Naive B cell (primary cell): ENCODE measurements at regions not wholly inside any gene's neighbourhood (a gene's known extent, or its start where the extent isn't known, plus 50 kb on each side); places are given as distances from the start of the nearest gene placed in this dataset.

Source experiments
- ATAC-seq, 2 donors: fragments of 150-1000 bp; cut with Tn5 transposase; 2 replicates each; pipeline ENCODE4 v1.10.0; 2021; ENCODE audit warnings: low read depth in 2 of 2, mild to moderate bottlenecking in 2 of 2, moderate library complexity in 2 of 2
- DNase-seq: peaks from one replicate; pipeline ENCODE4 v3.0.0; 2022
- H3K27ac Mint-ChIP-seq, 6 donors: one replicate each; pipeline ENCODE4 v1.8.0; 2020 to 2022; ENCODE audit warnings: mild to moderate bottlenecking in 6 of 6, mixed read lengths in 6 of 6, moderate library complexity in 5 of 6, inconsistent platforms in 2 of 6
- H3K27me3 Mint-ChIP-seq, 3 donors: one replicate each; pipeline ENCODE4 v1.8.0; 2021 to 2022; ENCODE audit warnings: mixed read lengths in 3 of 3, mild to moderate bottlenecking in 1 of 3
- H3K36me3 Mint-ChIP-seq, 2 donors: one replicate each; pipeline ENCODE4 v1.8.0; 2020 to 2022; ENCODE audit warnings: mixed read lengths in 2 of 2, inconsistent platforms in 1 of 2, mild to moderate bottlenecking in 1 of 2
- H3K4me1 Mint-ChIP-seq, 3 donors: one replicate each; pipeline ENCODE4 v1.8.0; 2020 to 2022; ENCODE audit warnings: mixed read lengths in 3 of 3, inconsistent platforms in 1 of 3, mild to moderate bottlenecking in 1 of 3, moderate library complexity in 1 of 3
- H3K4me3 Mint-ChIP-seq, 8 donors: one replicate each; pipeline ENCODE4 v1.8.0; 2020 to 2022; ENCODE audit warnings: mild to moderate bottlenecking in 8 of 8, mixed read lengths in 8 of 8, moderate library complexity in 8 of 8, inconsistent platforms in 2 of 8
- H3K9me3 Mint-ChIP-seq, 7 donors: one replicate each; pipeline ENCODE4 v1.8.0; 2020 to 2022; ENCODE audit warnings: mixed read lengths in 7 of 7, mild to moderate bottlenecking in 5 of 7, inconsistent platforms in 2 of 7, moderate library complexity in 1 of 7

DNA sequence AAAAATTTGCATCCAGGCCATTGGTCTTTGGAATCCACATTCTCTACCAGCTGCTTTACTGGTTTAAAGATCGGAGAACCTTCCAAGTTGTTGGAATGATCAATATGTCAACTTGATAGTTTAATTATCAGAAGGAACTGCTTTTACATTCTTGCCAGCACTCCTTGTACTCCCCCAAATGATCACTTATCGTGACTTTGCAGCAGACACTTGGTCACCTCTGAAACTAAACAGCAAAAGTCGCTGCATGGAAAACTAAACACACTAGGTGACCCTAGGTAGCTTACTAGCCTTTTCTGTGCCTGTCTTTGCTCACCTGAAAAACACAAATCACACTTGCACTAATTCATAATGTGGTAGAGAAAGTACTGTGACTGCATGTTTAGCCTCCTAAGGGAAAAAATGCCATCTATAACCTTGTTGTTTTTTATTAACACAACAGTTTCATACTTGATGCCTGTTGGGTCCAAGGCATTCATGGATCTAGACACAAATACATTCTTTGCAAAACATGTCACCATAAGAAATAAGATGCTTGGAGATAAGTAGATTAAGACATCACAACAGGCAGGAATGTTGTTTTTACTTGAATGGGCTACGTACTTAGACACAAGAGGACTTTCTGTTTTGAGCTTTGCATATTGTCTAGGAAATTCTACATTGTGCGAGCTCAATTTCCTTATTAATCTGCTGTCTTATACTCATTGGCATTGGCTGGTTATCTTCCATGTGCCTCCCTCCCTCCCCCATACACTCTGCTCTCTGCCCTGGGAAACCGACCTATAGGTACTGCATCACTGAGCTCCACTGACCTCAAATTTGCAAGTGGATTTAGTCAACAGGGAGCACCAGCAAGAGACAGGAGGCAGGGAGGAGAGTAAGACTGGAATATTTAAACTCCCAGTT, 219.1 kb upstream of the STK17B start:
- DNase-seq (no peak), ATAC-seq (no peak)
- Mint-ChIP-seq H3K36me3 (no peaks in the 10 kb centered on the region), H3K27me3 (peaks cover 0 to 11% (median 5%) of the 10 kb centered on the region in 3 donors), H3K27ac (peak overlapping the region in 1 of 6 donors; percentile 15), H3K9me3 (peaks cover 0 to 5% (median 3%) of the 10 kb centered on the region in 7 donors), H3K4me3 (no peak overlapping the region), H3K4me1 (no peaks in the 10 kb centered on the region)

DNA sequence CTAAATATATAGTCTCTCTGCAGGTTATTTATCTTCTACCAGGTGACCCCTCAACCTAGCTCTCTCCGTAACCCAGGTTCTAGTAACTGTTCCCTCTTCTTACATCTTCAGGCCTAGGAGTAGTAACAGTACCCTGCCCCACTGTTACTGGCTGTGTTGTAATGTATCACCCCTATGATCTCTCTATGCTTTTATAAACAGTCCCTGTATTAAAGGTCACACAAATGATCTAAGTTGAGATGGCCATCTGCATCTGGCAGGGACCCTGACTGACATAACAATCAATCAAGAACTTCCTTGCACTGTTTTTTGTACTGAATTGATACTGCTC, 219.7 kb upstream of the STK17B start:
- Mint-ChIP-seq H3K4me3 (no peak overlapping the region), H3K9me3 (peaks cover 0 to 5% (median 3%) of the 10 kb centered on the region in 7 donors), H3K4me1 (no peaks in the 10 kb centered on the region), H3K36me3 (no peaks in the 10 kb centered on the region), H3K27me3 (peaks cover 0 to 11% (median 5%) of the 10 kb centered on the region in 3 donors), H3K27ac (peak overlapping the region in 1 of 6 donors; percentile 59)
- ATAC-seq, result no peak
- DNase-seq, result no peak

DNA sequence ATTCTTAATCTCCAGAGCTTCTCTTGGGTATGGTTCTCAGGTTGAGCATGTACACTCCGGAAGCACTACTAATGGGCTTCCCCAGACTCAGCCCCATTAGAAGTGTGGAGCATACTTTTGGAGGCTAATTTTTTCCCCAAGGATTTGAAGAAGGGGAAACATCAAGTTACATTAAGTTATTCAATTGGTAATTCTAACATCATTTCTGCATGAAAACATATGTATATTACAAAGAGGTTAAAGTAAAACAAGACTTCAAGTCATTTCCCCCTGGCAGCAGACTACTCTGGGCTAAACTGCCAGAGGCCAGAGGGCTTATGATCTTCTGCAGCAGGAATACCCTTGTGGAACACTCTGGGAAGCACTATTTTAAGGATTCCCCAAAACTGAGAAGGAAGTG, 227.7 kb upstream of the STK17B start:
- Mint-ChIP-seq H3K4me1 (no peaks in the 10 kb centered on the region), H3K9me3 (peaks cover 0 to 3% (median 0%) of the 10 kb centered on the region in 7 donors), H3K36me3 (no peaks in the 10 kb centered on the region), H3K4me3 (no peak overlapping the region), H3K27ac (no peak overlapping the region), H3K27me3 (no peaks in the 10 kb centered on the region)
- DNase-seq (no peak), ATAC-seq (no peak)

DNA sequence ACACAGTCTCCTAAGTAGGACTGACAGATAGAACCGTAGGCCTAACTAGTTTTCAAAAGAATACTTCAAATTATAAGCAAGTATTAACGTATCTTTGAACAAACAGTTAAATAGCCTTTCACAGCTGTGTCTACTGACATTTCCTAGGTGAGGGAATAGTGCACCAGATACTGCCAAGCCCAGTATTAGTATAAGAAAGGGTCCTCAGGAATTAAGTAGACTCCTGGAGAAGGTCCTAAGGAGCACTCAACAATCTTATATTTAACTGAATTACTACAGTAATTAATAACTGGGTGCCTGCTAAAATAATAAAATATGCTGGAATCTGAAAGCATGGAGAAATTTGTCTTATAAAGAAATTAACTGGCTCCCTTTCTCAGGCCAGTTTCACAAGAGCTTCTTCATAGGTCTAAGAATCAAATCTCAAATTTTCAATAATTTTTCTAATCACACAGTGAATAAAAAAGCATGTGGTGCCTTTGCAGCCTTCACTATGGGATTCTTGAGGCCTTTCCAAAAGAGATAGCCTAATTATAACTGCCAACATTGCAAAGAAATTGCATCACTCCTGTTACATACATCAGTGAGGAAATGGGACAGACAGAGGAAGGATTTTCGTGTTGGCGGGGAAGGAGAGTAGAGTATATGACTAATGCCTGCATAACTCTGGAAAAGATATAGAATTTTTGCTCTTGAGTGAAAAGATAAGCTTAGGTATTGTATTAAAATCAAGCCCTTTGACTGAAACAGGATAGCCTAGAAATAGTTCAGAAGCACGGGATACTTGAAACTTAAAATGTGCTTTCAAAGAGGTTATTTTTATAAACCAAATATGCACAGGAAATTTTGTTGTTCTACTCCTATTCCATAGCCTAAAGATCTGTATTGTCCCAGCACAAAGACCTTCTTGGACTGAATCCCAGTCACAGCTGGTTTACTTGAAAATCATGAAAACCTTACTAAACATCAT, 228.6 kb upstream of the STK17B start:
- Mint-ChIP-seq H3K27ac (no peak overlapping the region), H3K36me3 (no peaks in the 10 kb centered on the region), H3K9me3 (no peaks in the 10 kb centered on the region), H3K4me1 (no peaks in the 10 kb centered on the region), H3K27me3 (no peaks in the 10 kb centered on the region), H3K4me3 (no peak overlapping the region)
- ATAC-seq, result no peak
- no peak for DNase-seq

DNA sequence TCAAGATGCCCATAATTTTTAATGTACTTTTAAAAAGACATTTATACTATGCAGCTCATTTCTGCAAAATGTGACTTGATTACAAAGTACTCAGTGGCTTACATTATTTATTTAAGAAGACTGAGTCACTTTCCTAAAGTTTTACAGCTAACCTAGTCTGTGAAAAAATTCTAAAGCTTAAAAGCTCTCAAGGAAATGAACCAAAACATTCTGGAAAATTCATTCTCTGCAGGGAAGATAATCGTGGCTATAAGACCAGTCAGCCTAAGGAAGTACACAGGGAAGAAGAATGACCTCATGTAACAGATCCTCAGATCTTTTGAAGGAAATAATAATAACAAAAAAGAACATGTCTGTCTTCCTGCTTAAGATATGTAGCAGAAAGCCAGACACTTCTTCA, 232.1 kb upstream of the STK17B start:
- H3K36me3 Mint-ChIP-seq, result no peaks in the 10 kb centered on the region
- no peak for DNase-seq
- ATAC-seq, result no peak
- H3K4me3 Mint-ChIP-seq, result no peak overlapping the region
- H3K27me3 Mint-ChIP-seq, result no peaks in the 10 kb centered on the region
- H3K27ac Mint-ChIP-seq, result no peak overlapping the region
- H3K9me3 Mint-ChIP-seq, result no peaks in the 10 kb centered on the region
- H3K4me1 Mint-ChIP-seq, result no peaks in the 10 kb centered on the region

DNA sequence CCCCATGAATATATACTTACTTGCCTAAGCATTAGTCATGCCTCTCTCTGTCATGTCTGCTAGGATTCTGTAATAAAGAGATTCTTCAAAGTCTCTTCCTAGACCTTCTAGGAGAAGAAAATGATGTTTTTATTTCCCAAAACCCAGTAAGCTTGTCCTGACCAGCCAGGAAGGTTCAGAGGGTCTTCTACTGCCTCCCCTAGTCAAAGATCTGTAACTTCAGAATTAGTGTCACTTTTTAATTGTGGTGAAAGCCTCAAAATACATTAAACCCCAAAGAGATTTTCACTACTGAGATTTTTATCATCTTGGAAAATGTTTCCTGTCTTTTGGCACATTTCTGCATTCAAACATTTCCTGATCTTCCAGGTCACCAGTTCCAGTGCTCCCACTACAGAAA, 232.9 kb upstream of the STK17B start:
- H3K4me1 Mint-ChIP-seq, result no peaks in the 10 kb centered on the region
- ATAC-seq (no peak), DNase-seq (no peak)
- H3K9me3 Mint-ChIP-seq, result no peaks in the 10 kb centered on the region
- H3K36me3 Mint-ChIP-seq, result no peaks in the 10 kb centered on the region
- H3K4me3 Mint-ChIP-seq, result no peak overlapping the region
- no peaks in the 10 kb centered on the region for H3K27me3 Mint-ChIP-seq
- no peak overlapping the region for H3K27ac Mint-ChIP-seq

DNA sequence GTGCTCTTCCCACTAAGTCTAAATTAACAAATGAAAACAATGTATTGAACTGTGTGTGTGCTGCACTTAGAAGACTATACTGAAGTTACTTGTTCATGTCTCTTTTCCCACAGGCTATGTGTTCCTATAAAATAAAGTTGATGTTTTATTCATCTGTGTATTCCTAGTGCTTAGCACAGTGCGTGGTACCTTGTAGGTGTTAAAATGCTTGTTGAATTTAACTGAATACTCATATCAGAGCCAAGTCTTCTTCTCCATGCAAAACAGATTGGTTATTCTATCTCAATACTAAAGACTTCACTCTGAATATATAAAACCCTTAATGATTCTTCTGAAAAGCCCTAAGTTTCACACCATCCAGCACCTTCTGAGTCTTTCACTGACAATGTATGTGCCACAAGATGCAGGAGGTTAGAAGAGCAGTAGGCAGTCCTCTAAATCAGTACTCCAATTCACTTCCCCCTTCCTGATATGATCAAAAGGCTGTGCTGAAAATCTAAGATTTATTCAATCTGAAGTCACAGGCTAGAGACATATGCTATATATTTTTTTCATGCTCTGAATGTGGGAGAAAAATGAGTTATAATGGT, 231.7 kb upstream of the CCDC150 start:
- Mint-ChIP-seq H3K4me3 (no peak overlapping the region), H3K9me3 (no peaks in the 10 kb centered on the region), H3K27me3 (no peaks in the 10 kb centered on the region), H3K27ac (no peak overlapping the region), H3K4me1 (no peaks in the 10 kb centered on the region), H3K36me3 (no peaks in the 10 kb centered on the region)
- DNase-seq (no peak), ATAC-seq (no peak)

DNA sequence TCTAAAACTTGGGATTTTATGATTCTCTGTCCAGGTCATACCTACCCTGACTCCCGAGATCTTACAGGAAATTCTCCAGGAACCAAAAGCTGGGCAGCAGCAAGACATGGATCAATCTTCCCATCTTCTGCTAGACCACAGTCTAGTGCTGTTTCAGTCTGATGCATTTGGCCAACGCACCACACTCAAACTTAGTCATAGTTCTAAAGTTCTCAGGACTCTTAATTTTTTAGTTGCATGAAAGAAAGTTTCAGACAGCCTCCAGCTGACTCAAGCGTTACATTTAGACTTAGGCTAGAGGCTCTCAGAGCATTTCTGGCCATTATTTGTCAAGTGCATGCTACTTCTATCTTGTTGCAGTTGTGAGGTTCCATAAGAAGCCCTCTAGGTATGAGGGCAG, 230.1 kb upstream of the CCDC150 start:
- H3K27me3 Mint-ChIP-seq, result no peaks in the 10 kb centered on the region
- H3K27ac Mint-ChIP-seq, result peak overlapping the region in 1 of 6 donors; percentile 29
- H3K4me1 Mint-ChIP-seq, result peaks cover 9 to 14% (median 10%) of the 10 kb centered on the region in 3 donors
- DNase-seq (no peak), ATAC-seq (no peak)
- H3K36me3 Mint-ChIP-seq, result no peaks in the 10 kb centered on the region
- no peak overlapping the region for H3K4me3 Mint-ChIP-seq
- H3K9me3 Mint-ChIP-seq, result no peaks in the 10 kb centered on the region

DNA sequence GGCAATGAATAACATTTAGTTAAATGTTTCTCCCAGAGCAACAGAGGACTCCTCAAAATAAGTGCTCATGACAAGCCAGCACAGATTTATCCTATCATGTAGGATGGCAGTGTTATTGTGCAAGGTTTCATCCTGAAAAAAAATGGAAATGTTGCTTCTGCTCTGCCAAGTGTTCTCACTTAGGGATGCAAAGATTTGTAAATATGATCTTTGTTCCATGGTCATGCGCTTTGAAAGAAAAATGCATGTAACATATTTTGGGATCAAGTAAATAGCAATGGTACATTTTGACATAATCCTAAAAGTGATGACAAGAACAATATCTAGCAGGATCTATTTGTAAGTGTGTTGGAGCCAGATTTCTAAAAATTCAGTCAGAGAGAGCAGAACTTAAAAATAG, 229.5 kb upstream of the CCDC150 start:
- H3K4me1 Mint-ChIP-seq, result peaks cover 16 to 21% (median 17%) of the 10 kb centered on the region in 3 donors
- DNase-seq, result no peak
- H3K36me3 Mint-ChIP-seq, result peaks cover 0 to 3% of the 10 kb centered on the region in 2 donors
- H3K4me3 Mint-ChIP-seq, result no peak overlapping the region
- no peaks in the 10 kb centered on the region for H3K27me3 Mint-ChIP-seq
- H3K9me3 Mint-ChIP-seq, result peaks cover 0 to 5% (median under 1%) of the 10 kb centered on the region in 7 donors
- no peak overlapping the region for H3K27ac Mint-ChIP-seq
- no peak for ATAC-seq

DNA sequence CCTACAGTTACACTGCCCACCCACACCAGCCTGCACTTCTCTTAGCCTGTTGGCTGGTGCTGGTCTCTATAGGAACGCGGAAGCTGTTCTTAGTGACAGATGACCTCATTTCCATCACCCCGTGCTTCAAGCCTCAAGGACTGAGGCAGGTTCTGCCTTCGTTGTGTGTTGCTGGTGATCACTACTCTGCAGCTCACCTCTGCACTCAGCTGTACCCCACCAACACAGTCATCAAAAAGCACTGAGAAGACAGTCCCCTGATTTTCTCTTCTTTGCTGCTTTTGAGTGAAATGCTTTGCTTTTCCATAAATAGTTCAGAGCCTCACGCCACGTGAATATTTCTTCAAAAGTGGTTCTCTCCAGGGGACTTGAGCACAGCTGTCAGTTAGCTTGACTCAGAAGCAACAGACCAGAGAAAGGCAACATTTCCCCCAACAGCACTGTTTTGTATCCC, 225.7 kb upstream of the CCDC150 start:
- Mint-ChIP-seq H3K36me3 (peaks cover 0 to 11% of the 10 kb centered on the region in 2 donors), H3K4me1 (peaks cover 23 to 28% (median 23%) of the 10 kb centered on the region in 3 donors), H3K9me3 (peaks cover 0 to 11% (median 3%) of the 10 kb centered on the region in 7 donors), H3K4me3 (peak overlapping the region in 7 of 8 donors; percentile 31 to 78 (median 63)), H3K27ac (peak overlapping the region; percentile 73 to 94 (median 86)), H3K27me3 (peaks cover 0 to 4% (median 0%) of the 10 kb centered on the region in 3 donors)
- ATAC-seq (peak; percentile 90 to 91), DNase-seq (peak; percentile 23)

DNA sequence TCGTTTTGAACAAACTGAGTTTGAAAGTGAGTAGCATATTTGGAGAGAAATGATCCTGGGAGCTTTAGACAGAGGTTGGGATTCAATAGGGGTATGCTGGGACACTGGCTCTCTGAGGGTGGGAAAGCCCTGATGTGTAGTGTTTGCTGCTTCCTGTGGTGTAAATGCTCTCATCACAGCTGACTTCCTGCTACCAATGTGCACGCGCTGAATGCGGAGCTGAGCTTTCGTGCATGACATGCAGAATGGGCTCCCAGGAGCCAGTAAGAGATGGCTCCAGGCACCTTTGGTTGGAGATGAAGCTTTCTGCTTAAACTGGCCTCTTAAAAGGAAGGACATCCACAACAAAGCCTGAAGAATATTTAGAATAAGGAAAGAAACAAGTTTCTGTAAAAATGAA, 224.1 kb upstream of the CCDC150 start:
- Mint-ChIP-seq H3K9me3 (peaks cover 0 to 11% (median 3%) of the 10 kb centered on the region in 7 donors), H3K4me3 (peak overlapping the region in 6 of 8 donors; percentile 51 to 81 (median 64)), H3K27ac (peak overlapping the region in 3 of 6 donors; percentile 51 to 67 (median 57)), H3K36me3 (peaks cover 0 to 11% of the 10 kb centered on the region in 2 donors), H3K4me1 (peaks cover 23 to 28% (median 23%) of the 10 kb centered on the region in 3 donors), H3K27me3 (peaks cover 0 to 7% (median 4%) of the 10 kb centered on the region in 3 donors)
- no peak for DNase-seq
- peak; percentile 45 to 52 for ATAC-seq

DNA sequence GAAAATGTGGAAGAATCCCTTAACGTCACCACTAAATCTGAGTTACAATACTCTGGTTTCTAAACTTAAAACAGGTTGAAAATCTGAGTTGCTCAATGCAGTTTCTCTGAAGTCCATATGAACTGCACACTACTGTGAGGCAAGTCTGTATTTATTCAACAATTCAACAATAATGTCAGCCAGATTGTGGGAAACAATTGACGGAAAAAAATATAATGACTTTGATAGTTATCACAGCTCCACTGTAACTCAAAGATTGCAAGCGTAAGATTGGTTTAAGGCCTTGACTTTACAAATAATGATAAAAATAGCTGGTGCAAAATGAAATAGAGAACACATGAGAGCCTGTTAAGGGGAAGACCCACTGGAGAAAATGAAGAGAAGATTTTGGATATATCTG, 219.4 kb upstream of the CCDC150 start:
- no peak for ATAC-seq

DNA sequence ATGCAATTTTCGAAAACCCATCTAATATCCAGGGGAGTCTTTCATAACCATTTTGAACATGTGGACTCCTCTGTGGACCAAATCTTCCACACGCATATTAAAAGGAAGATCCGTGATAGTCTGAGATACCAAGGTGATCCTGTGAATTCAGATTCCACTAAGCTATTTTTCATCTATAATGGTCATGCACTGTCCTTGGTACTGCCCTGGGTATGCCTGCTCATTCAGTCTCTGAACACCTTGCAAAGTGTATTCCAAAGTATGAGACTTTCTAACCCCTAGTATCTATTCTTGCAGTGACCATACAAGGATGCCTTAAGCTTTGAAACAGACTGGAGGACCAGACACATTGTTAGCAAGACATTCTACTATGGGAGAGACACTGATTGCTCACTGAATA, 217.6 kb upstream of the CCDC150 start:
- Mint-ChIP-seq H3K27ac (no peak overlapping the region), H3K27me3 (peaks cover 0 to 7% (median 0%) of the 10 kb centered on the region in 3 donors), H3K4me1 (no peaks in the 10 kb centered on the region), H3K36me3 (no peaks in the 10 kb centered on the region), H3K9me3 (peaks cover 0 to 3% (median 0%) of the 10 kb centered on the region in 7 donors), H3K4me3 (no peak overlapping the region)
- ATAC-seq (no peak), DNase-seq (no peak)

More for the DNA sequence above, 219.4 kb upstream of the CCDC150 start:
- Mint-ChIP-seq H3K27me3 (peaks cover 0 to 7% (median 4%) of the 10 kb centered on the region in 3 donors), H3K9me3 (peaks cover 0 to 5% (median 3%) of the 10 kb centered on the region in 7 donors), H3K36me3 (peaks cover 0 to 6% of the 10 kb centered on the region in 2 donors), H3K4me1 (peaks cover 5 to 6% (median 6%) of the 10 kb centered on the region in 3 donors), H3K4me3 (no peak overlapping the region), H3K27ac (no peak overlapping the region)
- no peak for DNase-seq
